ENCODE measurements at regions not wholly inside any gene's neighbourhood (a gene's known extent, or its start where the extent isn't known, plus 50 kb on each side); places are given as distances from the start of the nearest gene placed in this dataset.

GRCh38 chr9:76557674-76558225 is 98.8 kb downstream of the GCNT1 start:
- DNase-seq (ENCODE audit: low read depth), result no peak

GRCh38 chr9:76558465-76558864 is 99.5 kb downstream of the GCNT1 start:
- peak; percentile 52 for DNase-seq (ENCODE audit: low read depth)

DNA sequence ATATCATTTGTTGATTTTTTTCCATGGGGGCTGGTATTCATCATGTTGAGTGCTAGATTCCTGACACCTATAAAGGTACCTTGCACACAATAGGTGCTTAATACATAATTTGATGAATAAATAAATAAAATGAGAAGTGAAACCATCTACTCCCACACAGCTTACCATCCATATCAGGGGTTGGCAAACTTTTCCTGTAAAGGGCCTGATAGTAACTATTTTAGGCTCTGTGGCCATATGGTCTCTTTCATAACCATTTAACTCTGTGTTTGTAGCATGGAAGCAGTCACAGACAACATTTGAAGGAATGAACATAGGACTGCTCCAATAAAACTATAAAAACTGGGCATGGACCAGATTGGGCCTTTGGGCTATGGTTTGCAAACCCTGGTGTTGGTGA is 100.3 kb downstream of the GCNT1 start:
- DNase-seq (ENCODE audit: low read depth), result no peak

DNA sequence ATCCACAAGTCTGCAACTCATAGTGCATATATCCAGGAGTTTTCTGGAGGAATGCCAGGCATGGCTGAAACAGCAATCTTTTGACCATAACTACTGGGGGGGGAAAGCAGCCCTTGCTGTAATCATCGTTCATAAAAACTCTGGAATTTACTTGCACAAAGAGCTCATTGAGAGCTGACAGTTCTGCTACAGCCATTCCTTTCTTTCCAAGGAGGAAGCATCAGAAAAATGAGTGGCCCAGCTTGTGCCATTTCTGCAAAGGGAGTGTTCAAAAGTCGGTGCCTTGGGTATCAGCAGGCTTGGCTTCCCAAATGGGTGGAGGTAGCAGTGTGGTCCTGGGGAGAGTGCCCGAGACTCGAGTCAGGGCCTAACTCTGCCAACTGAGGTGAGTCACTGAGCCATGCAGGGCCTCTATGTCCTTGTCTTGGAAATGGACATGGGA is 101.5 kb downstream of the GCNT1 start:
- DNase-seq (ENCODE audit: low read depth), result peak; percentile 85

DNA sequence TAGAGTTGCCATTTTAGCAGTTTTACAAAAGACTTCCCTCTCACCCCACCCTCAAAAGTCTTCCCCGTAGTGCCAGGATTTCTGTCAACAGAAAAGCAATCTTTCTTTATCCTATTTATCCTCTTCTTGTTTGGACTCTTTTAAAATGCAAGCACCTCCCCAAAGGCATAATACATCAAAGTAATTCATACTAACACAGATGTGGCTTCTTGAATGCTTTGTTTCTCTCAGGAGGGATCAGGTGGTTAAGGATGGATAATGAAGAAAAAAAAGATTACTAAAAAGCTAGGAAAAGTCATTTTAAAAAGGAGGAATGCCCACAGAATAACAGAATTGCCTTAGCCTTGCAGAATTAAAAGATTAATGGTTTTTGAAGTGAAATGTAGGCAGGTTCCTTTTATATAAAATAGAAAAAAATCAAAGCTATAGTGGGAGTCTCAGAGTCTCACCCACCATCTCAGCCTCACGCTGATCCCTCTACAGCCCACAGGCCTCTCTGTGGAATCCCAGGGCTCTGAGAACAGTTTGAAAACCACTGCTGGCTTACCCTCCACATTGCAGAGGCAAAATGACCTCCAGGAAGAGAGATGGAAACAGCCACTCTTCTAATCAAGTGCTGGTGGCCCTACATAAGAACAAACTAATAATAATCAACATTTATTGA is 102.2 kb downstream of the GCNT1 start:
- DNase-seq (ENCODE audit: low read depth), result no peak
